ENCODE measurements at regions not wholly inside any gene's neighbourhood (a gene's known extent, or its start where the extent isn't known, plus 50 kb on each side); places are given as distances from the start of the nearest gene placed in this dataset.

GRCh38 chr18:1034971-1035370 lies 130.3 kb downstream of the ADCYAP1 start:
- no peak for DNase-seq (ENCODE audit: low spot score)
- TF ChIP-seq MAX (IDR thresholded peaks at IDR 0.05) (no peak), ATF3 (IDR thresholded peaks at IDR 0.05) (no peak), RXRA (IDR thresholded peaks at IDR 0.05) (no peak), GABPA (IDR thresholded peaks at IDR 0.05 in 1 of 2, conservative IDR thresholded peaks at IDR 0.05 in 1 of 2) (no peak), RAD21 (IDR thresholded peaks at IDR 0.05) (no peak), REST (IDR thresholded peaks at IDR 0.05) (no peak), CTCF (IDR thresholded peaks at IDR 0.05; ENCODE audit: low read depth, low read length, missing input control) (no peak), HNF4G (IDR thresholded peaks at IDR 0.05) (no peak), FOXA2 (IDR thresholded peaks at IDR 0.05) (no peak), HNF4A (conservative IDR thresholded peaks at IDR 0.05) (no peak), ZBTB33 (IDR thresholded peaks at IDR 0.05) (no peak), TAF1 (conservative IDR thresholded peaks at IDR 0.05) (no peak), NR2F2 (IDR thresholded peaks at IDR 0.05) (no peak), SP1 (IDR thresholded peaks at IDR 0.05) (no peak), FOXA1 (IDR thresholded peaks at IDR 0.05) (no peak), JUND (IDR thresholded peaks at IDR 0.05) (no peak), EGR1 (IDR thresholded peaks at IDR 0.05; ENCODE audit: low read depth in 2 of 2) (no peak), YY1 (IDR thresholded peaks at IDR 0.05) (no peak)
- H3K27me3 ChIP-seq (ENCODE audit: control insufficient read depth in 4 of 4, insufficient read depth in 4 of 4, low read length in 3 of 4), result peaks cover 0 to 4% (median 0%) of the 10 kb centered on the region in 4 donors
- H3K4me1 ChIP-seq (ENCODE audit: control insufficient read depth in 4 of 4, insufficient read depth in 4 of 4, low read length in 3 of 4), result no peaks in the 10 kb centered on the region
- WGBS, result 81% methylated on average over 6 of the region's 6 CpGs
- no peaks in the 10 kb centered on the region for H3K36me3 ChIP-seq (ENCODE audit: control insufficient read depth in 4 of 4, insufficient read depth in 3 of 4, low read depth in 1 of 4, low read length in 3 of 4)
- H3K4me3 ChIP-seq (ENCODE audit: low read depth in 1 of 3, low read length in 3 of 3), result no peak overlapping the region
- H3K27ac ChIP-seq (ENCODE audit: low read depth in 1 of 2, low read length in 2 of 2), result no peak overlapping the region
- no peaks in the 10 kb centered on the region for H3K9me3 ChIP-seq (ENCODE audit: control insufficient read depth in 4 of 4, low read length in 3 of 4)
- H3K9ac ChIP-seq (ENCODE audit: low read depth in 1 of 2, low read length in 2 of 2), result no peak overlapping the region
